ENCODE measurements at regions not wholly inside any gene's neighbourhood (a gene's known extent, or its start where the extent isn't known, plus 50 kb on each side); places are given as distances from the start of the nearest gene placed in this dataset.

DNA sequence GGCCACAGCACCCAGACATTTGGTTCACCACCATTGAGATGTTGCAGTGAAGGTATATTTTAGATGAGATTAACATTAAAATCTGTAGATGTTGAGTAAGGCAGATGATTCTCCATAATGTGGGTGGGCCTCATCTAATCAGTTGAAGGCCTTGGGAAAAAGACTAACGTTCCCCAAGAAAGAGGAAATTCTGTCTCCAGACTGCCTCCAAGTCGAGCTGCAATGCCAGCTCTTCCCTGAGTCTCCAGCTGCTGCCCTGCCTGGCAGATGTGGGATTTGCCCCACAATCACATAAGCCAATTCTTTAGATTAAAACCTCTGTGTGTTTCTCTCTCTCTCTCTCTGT, 101.9 kb downstream of the PDCL3 start:
- ChIA-PET POLR2A (no interaction called here), CTCF (interaction anchor here (2.8 kb wide), 1 partner anchor 10 kb away, joined by 9 read pairs; no protein-coding TSS in a partner anchor)
- no peak for DNase-seq (ENCODE audit: extremely low spot score)
- TF ChIP-seq, protein P1, sequence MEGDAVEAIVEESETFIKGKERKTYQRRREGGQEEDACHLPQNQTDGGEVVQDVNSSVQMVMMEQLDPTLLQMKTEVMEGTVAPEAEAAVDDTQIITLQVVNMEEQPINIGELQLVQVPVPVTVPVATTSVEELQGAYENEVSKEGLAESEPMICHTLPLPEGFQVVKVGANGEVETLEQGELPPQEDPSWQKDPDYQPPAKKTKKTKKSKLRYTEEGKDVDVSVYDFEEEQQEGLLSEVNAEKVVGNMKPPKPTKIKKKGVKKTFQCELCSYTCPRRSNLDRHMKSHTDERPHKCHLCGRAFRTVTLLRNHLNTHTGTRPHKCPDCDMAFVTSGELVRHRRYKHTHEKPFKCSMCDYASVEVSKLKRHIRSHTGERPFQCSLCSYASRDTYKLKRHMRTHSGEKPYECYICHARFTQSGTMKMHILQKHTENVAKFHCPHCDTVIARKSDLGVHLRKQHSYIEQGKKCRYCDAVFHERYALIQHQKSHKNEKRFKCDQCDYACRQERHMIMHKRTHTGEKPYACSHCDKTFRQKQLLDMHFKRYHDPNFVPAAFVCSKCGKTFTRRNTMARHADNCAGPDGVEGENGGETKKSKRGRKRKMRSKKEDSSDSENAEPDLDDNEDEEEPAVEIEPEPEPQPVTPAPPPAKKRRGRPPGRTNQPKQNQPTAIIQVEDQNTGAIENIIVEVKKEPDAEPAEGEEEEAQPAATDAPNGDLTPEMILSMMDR (IDR thresholded peaks at IDR 0.05; ENCODE audit: control extremely low read depth, extremely low read depth, low read depth, missing control alignments): no peak

DNA sequence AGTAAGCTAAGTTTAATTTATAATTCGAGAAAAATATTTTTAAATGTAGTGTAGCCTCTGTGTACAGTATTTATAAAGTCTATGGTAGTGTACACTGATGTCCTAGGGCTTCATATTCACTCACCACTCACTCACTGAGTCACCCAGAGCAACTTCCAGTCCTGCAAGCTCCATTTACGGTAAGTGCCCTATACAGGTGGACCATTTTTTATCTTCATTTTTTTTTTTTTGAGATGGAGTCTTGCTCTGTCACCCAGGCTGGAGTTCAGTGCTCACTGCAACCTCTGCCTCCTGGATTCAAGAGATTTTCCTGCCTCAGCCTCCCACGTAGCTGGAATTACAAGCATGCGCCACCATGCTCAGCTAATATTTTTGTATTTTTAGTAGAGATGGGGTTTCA, 104.2 kb downstream of the PDCL3 start:
- CTCF ChIA-PET: interaction anchor here (1.0 kb wide), 1 partner anchor 11 kb away, joined by 3 read pairs; no protein-coding TSS in a partner anchor
- no peak for DNase-seq (ENCODE audit: extremely low spot score)
- POLR2A ChIA-PET: no interaction called here
- TF ChIP-seq, protein P1 (IDR thresholded peaks at IDR 0.05; ENCODE audit: control extremely low read depth, extremely low read depth, low read depth, missing control alignments): no peak

DNA sequence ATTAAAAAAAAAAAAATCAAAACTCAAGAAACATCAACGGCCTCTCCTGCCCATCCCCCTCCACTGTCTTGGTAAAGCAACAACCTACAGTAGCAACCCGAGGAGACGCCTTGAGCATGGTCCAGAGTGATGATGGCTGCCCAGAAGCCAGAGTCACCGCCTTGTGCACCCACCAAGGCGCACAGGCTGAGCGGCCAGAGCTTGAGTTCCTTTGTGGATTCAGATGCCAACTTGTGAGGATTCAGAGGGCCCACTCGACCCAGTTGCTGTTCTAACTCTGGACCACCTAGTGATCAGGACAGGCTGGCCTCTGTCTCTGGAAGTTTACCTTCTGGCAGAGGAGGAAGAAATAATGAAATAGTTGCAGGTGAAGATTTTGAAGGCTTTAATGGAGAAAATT, 105.0 kb downstream of the PDCL3 start:
- no peak for DNase-seq (ENCODE audit: extremely low spot score)

DNA sequence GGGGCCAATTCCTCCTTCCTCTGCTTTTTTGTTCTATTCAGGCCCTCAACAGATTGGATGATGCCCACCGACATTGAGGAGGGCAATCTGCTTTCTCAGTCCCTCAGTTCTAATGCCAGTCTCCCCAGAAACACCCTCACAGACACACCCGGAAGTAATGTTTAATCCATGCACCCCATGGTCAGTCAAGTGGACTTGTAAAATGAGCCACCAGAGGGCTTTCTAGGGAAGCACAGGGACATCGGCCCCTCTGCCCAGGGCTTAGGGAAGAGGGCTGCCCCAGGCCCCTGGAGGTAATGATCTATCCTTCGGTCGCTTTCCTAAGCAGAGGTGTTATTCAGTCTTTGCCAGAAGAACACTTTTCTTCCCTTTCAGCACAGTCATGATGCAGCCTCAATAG, 107.4 kb downstream of the PDCL3 start:
- POLR2A ChIA-PET: no interaction called here
- CTCF ChIA-PET: no interaction called here
- DNase-seq (ENCODE audit: extremely low spot score): no peak
- TF ChIP-seq, protein P1 (IDR thresholded peaks at IDR 0.05; ENCODE audit: control extremely low read depth, extremely low read depth, low read depth, missing control alignments): no peak

More for the DNA sequence above, 105.0 kb downstream of the PDCL3 start:
- TF ChIP-seq, protein P1 (IDR thresholded peaks at IDR 0.05; ENCODE audit: control extremely low read depth, extremely low read depth, low read depth, missing control alignments): no peak
- POLR2A ChIA-PET: no interaction called here
- CTCF ChIA-PET: no interaction called here

DNA sequence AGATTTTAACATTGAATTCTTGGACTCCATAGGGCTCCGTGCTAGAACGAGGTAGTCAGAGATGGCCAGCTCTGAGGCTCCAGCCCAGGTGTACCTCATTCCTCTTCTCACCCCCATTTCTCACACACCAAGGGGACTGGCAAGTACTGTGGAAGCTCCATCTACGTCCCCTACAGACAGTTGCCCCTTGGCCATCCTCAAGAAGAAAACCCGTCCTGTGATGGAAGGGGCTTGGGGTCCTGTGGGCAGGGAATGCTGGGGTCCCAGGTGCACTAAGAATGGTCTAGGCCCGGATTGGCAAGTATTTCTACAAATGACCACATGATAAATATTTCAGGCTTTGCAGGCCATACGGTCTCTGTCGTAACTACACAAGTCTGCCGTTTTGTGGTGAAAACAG, 110.3 kb downstream of the PDCL3 start:
- ChIA-PET POLR2A (no interaction called here), CTCF (interaction anchor here (1.4 kb wide), 1 partner anchor 11 kb away, joined by 3 read pairs; no protein-coding TSS in a partner anchor)
- TF ChIP-seq, protein P1 (IDR thresholded peaks at IDR 0.05; ENCODE audit: control extremely low read depth, extremely low read depth, low read depth, missing control alignments): no peak
- no peak for DNase-seq (ENCODE audit: extremely low spot score)

DNA sequence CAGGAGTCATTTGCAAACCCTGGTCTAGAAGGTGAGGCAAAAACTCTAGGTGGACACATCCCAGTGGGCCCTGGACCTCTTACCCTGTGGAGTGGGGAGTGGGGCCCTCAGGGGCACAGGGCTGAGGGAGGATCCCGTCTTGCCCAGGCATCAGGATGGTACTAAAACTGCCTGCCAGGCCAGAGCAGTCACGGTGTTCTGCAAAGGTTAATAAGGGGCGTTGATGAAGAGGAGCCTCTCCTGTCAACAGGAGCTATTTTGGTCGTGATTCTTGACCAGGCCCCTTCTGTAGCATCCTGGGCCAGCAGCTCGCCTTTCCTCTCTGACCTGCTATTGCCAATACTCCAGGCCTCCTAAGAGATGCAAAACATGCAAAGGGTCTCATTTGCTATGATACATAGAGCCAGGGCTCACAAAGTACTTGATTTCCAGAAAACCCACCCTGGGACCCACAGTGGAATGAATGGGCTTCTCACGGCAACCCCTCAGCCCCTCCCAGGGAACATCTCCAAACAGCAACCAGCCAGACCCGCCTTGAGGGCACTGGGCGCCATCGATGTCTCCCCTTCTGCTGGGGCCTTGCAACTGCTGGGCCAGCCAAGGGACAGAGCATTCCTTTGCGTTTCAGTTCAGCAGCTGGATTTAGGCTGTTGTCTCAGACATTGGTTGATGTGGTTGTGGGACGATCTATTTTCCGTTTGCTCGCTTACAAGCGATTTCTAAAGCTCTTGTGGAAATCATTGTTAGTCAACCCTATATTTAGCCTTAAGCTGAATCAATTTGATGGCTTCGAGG, 111.1 kb downstream of the PDCL3 start:
- ChIA-PET POLR2A (no interaction called here), CTCF (interaction anchor here (1.2 to 2.1 kb wide), 3 partner anchors 10 to 17 kb away, joined by 3 to 9 read pairs (median 3); no protein-coding TSS in a partner anchor)
- TF ChIP-seq, protein P1 (IDR thresholded peaks at IDR 0.05; ENCODE audit: control extremely low read depth, extremely low read depth, low read depth, missing control alignments): no peak
- no peak for DNase-seq (ENCODE audit: extremely low spot score)
